ENCODE measurements at regions not wholly inside any gene's neighbourhood (a gene's known extent, or its start where the extent isn't known, plus 50 kb on each side); places are given as distances from the start of the nearest gene placed in this dataset.
A peak's percentile ranks its signal among the peaks of the same experiment; 100 is the strongest.
"Not testable (repeated sequence)": the region's sequence is repeated elsewhere in the genome, so short reads cannot be mapped to it uniquely, and the experiment has no call there.

- DNase-seq = no peak
These were observed 269.4 kb upstream of the IRAK1BP1 start for GRCh38 chr6:78597966-78598365.

GRCh38 chr6:78598966-78599365, 268.4 kb upstream of the IRAK1BP1 start:
- DNase-seq = no peak

- no peak for DNase-seq
These were observed 267.8 kb upstream of the IRAK1BP1 start for GRCh38 chr6:78599526-78599925.

- DNase-seq = no peak
These were observed 261.4 kb upstream of the IRAK1BP1 start for GRCh38 chr6:78605909-78606446.

GRCh38 chr6:78607189-78607588, 260.2 kb upstream of the IRAK1BP1 start:
- no peak for DNase-seq

GRCh38 chr6:78611102-78611620, 256.2 kb upstream of the IRAK1BP1 start:
- DNase-seq = no peak

GRCh38 chr6:78611886-78612480, 255.4 kb upstream of the IRAK1BP1 start:
- DNase-seq = no peak

- no peak for DNase-seq
These were observed 252.4 kb upstream of the IRAK1BP1 start for GRCh38 chr6:78614961-78615360.

GRCh38 chr6:78615430-78615904, 251.9 kb upstream of the IRAK1BP1 start:
- DNase-seq = no peak

GRCh38 chr6:78618970-78619369, 248.4 kb upstream of the IRAK1BP1 start:
- no peak for DNase-seq

- no peak for DNase-seq
These were observed 243.8 kb upstream of the IRAK1BP1 start for GRCh38 chr6:78623554-78623953.

GRCh38 chr6:78629154-78629721, 238.1 kb upstream of the IRAK1BP1 start:
- DNase-seq = peak; percentile 75

GRCh38 chr6:78629836-78630235, 237.5 kb upstream of the IRAK1BP1 start:
- DNase-seq = no peak

- no peak for DNase-seq
These were observed 235.4 kb upstream of the IRAK1BP1 start for GRCh38 chr6:78631976-78632375.

- no peak for DNase-seq
These were observed 227.9 kb upstream of the IRAK1BP1 start for GRCh38 chr6:78639111-78640110.

- not testable (repeated sequence) for DNase-seq
These were observed 223.4 kb upstream of the IRAK1BP1 start for GRCh38 chr6:78643976-78644375.

GRCh38 chr6:78646542-78647415, 220.6 kb upstream of the IRAK1BP1 start:
- DNase-seq = not testable (repeated sequence)

GRCh38 chr6:78665819-78666218, 201.5 kb upstream of the IRAK1BP1 start:
- DNase-seq = not testable (repeated sequence)

- no peak for DNase-seq
These were observed 200.6 kb upstream of the IRAK1BP1 start for GRCh38 chr6:78666764-78667163.

GRCh38 chr6:78670156-78670555, 197.2 kb upstream of the IRAK1BP1 start:
- no peak for DNase-seq

- no peak for DNase-seq
These were observed 196.5 kb upstream of the IRAK1BP1 start for GRCh38 chr6:78670802-78671201.
